CD8-positive, alpha-beta memory T cell (primary cell): ENCODE measurements at regions not wholly inside any gene's neighbourhood (a gene's known extent, or its start where the extent isn't known, plus 50 kb on each side); places are given as distances from the start of the nearest gene placed in this dataset.
"Not testable (repeated sequence)": the region's sequence is repeated elsewhere in the genome, so short reads cannot be mapped to it uniquely, and the experiment has no call there.

Experiments used
- CTCF ChIA-PET: fragments of 350-600 bp; sonication (Branson Sonifier 250); formaldehyde crosslinking; loops from one replicate; lab custom pipeline; 2021; ENCODE audit warnings: antibody characterized with exemption; lab: Charles Lee
- POLR2A ChIA-PET: fragments of 350-600 bp; sonication (Branson Sonifier 250); formaldehyde crosslinking; loops from one replicate; lab custom pipeline; 2021; ENCODE audit warnings: antibody characterized with exemption; lab: Charles Lee
- DNase-seq, 5 donors: peaks; one replicate each; pipeline versions ENCODE4 v3.0.0 to v3.0.0-alpha.2; 2020 to 2022; ENCODE audit warnings: mixed read lengths in 1 of 5
- H3K27ac ChIP-seq: one replicate; pipeline ENCODE4 v1.7.0; 2013; ENCODE audit warnings: low read depth, mild to moderate bottlenecking, low read length, moderate library complexity
- H3K27me3 ChIP-seq: 2 replicates; pipeline ENCODE4 v1.7.0; 2013; ENCODE audit warnings: low read length, mild to moderate bottlenecking; ENCODE audit not compliant: insufficient read depth, poor library complexity, severe bottlenecking
- H3K36me3 ChIP-seq: 2 replicates; pipeline ENCODE4 v1.7.0; 2013; ENCODE audit warnings: mild to moderate bottlenecking, low read length, moderate library complexity; ENCODE audit not compliant: insufficient read depth
- H3K4me1 ChIP-seq: 2 replicates; pipeline ENCODE4 v1.7.0; 2013; ENCODE audit warnings: mild to moderate bottlenecking, low read length, moderate library complexity; ENCODE audit not compliant: insufficient read depth
- H3K4me3 ChIP-seq: 2 replicates; pipeline ENCODE4 v1.7.0; 2013; ENCODE audit warnings: mild to moderate bottlenecking, low read length
- H3K9me3 ChIP-seq: 2 replicates; pipeline ENCODE4 v1.7.0; 2013; ENCODE audit warnings: mild to moderate bottlenecking, low read length
- H3K27ac Mint-ChIP-seq, 8 donors: one replicate each; pipeline ENCODE4 v1.8.0; 2020 to 2021; ENCODE audit warnings: mixed read lengths in 8 of 8, mild to moderate bottlenecking in 6 of 8, inconsistent platforms in 3 of 8, moderate library complexity in 3 of 8
- H3K27me3 Mint-ChIP-seq, 2 donors: one replicate each; pipeline ENCODE4 v1.8.0; 2020 to 2021; ENCODE audit warnings: mixed read lengths in 2 of 2, mild to moderate bottlenecking in 1 of 2, moderate library complexity in 1 of 2
- H3K36me3 Mint-ChIP-seq, 3 donors: one replicate each; pipeline ENCODE4 v1.8.0; 2020 to 2021; ENCODE audit warnings: mixed read lengths in 3 of 3, inconsistent platforms in 1 of 3, mild to moderate bottlenecking in 1 of 3
- H3K4me1 Mint-ChIP-seq, 3 donors: one replicate each; pipeline ENCODE4 v1.8.0; 2020 to 2021; ENCODE audit warnings: mixed read lengths in 3 of 3, inconsistent platforms in 1 of 3, mild to moderate bottlenecking in 1 of 3
- H3K4me3 Mint-ChIP-seq, 7 donors: one replicate each; pipeline ENCODE4 v1.8.0; 2020 to 2021; ENCODE audit warnings: mixed read lengths in 7 of 7, mild to moderate bottlenecking in 6 of 7, moderate library complexity in 4 of 7, inconsistent platforms in 2 of 7
- H3K9me3 Mint-ChIP-seq, 5 donors: one replicate each; pipeline ENCODE4 v1.8.0; 2020 to 2022; ENCODE audit warnings: mixed read lengths in 5 of 5, mild to moderate bottlenecking in 3 of 5, moderate library complexity in 2 of 5, inconsistent platforms in 1 of 5

- not testable (repeated sequence) for H3K4me3 Mint-ChIP-seq
Observed at GRCh38 chr14:40677206-40677605, 929.5 kb upstream of the LRFN5 start.

DNA sequence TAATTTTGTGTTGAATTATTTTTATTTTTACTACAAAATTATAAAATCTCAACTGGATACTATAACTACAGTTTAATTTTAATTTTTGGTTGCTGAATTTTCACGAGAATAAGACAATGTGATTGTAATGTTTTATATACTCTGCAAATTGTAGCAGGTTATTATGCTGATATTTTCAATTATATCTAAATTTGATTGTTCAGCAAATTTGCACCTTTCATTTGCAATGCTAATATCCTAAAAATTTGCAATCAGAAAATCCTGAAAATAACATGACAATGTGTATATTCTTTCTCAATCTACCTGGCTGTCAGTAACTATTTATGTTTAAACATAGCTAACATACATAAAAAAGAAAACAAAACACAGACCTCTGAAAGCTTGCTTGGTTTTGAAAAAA is 932.2 kb upstream of the LRFN5 start:
- no peaks in the 10 kb centered on the region for H3K27me3 ChIP-seq
- Mint-ChIP-seq H3K36me3 (no peaks in the 10 kb centered on the region), H3K27ac (no peak overlapping the region), H3K27me3 (no peaks in the 10 kb centered on the region), H3K4me3 (no peak overlapping the region), H3K4me1 (no peaks in the 10 kb centered on the region), H3K9me3 (peaks cover 0 to 30% (median 7%) of the 10 kb centered on the region in 5 donors)
- H3K27ac ChIP-seq, result no peak overlapping the region
- no peak overlapping the region for H3K4me3 ChIP-seq
- POLR2A ChIA-PET, result no interaction called here
- no peaks in the 10 kb centered on the region for H3K9me3 ChIP-seq
- DNase-seq, result no peak
- no peaks in the 10 kb centered on the region for H3K36me3 ChIP-seq
- no peaks in the 10 kb centered on the region for H3K4me1 ChIP-seq
- CTCF ChIA-PET, result no interaction called here

More at GRCh38 chr14:40677206-40677605, 929.5 kb upstream of the LRFN5 start:
- POLR2A ChIA-PET, DNase-seq, H3K27me3 ChIP-seq, H3K9me3 ChIP-seq, H3K4me1 ChIP-seq, H3K27ac ChIP-seq, H3K27ac Mint-ChIP-seq, H3K36me3 ChIP-seq, H3K4me1 Mint-ChIP-seq, H3K4me3 ChIP-seq, H3K36me3 Mint-ChIP-seq, CTCF ChIA-PET, H3K27me3 Mint-ChIP-seq: not testable (repeated sequence)
- peaks cover 2 to 45% (median 10%) of the 10 kb centered on the region in 5 donors for H3K9me3 Mint-ChIP-seq

- H3K9me3 ChIP-seq, result no peaks in the 10 kb centered on the region
- DNase-seq, result no peak
- H3K4me1 Mint-ChIP-seq, result no peaks in the 10 kb centered on the region
- no peak overlapping the region for H3K27ac ChIP-seq
- no peaks in the 10 kb centered on the region for H3K27me3 ChIP-seq
- peaks cover 0 to 7% (median 4%) of the 10 kb centered on the region in 5 donors for H3K9me3 Mint-ChIP-seq
- no peaks in the 10 kb centered on the region for H3K36me3 ChIP-seq
- H3K4me3 Mint-ChIP-seq, result no peak overlapping the region
- no peak overlapping the region for H3K27ac Mint-ChIP-seq
- H3K4me3 ChIP-seq, result no peak overlapping the region
- no peaks in the 10 kb centered on the region for H3K27me3 Mint-ChIP-seq
- H3K4me1 ChIP-seq, result no peaks in the 10 kb centered on the region
- no peaks in the 10 kb centered on the region for H3K36me3 Mint-ChIP-seq
- CTCF ChIA-PET, result no interaction called here
- POLR2A ChIA-PET, result no interaction called here
Observed at GRCh38 chr14:40656311-40656710, 950.4 kb upstream of the LRFN5 start.

- POLR2A ChIA-PET, result no interaction called here
- no peak overlapping the region for H3K27ac Mint-ChIP-seq
Observed at GRCh38 chr14:40652089-40652691, 954.5 kb upstream of the LRFN5 start.

GRCh38 chr14:40630471-40630870 is 976.2 kb upstream of the LRFN5 start:
- no peaks in the 10 kb centered on the region for H3K4me1 ChIP-seq
- H3K27ac Mint-ChIP-seq, result no peak overlapping the region
- H3K36me3 ChIP-seq, result no peaks in the 10 kb centered on the region
- peaks cover 3 to 7% (median 5%) of the 10 kb centered on the region in 5 donors for H3K9me3 Mint-ChIP-seq
- H3K27ac ChIP-seq, result no peak overlapping the region
- no peaks in the 10 kb centered on the region for H3K9me3 ChIP-seq
- no peak overlapping the region for H3K4me3 ChIP-seq
- DNase-seq, result no peak
- no peak overlapping the region for H3K4me3 Mint-ChIP-seq
- H3K4me1 Mint-ChIP-seq, result no peaks in the 10 kb centered on the region
- H3K36me3 Mint-ChIP-seq, result no peaks in the 10 kb centered on the region
- no peaks in the 10 kb centered on the region for H3K27me3 Mint-ChIP-seq
- ChIA-PET CTCF (no interaction called here), POLR2A (no interaction called here)
- no peaks in the 10 kb centered on the region for H3K27me3 ChIP-seq

More at GRCh38 chr14:40652089-40652691, 954.5 kb upstream of the LRFN5 start:
- Mint-ChIP-seq H3K4me1 (no peaks in the 10 kb centered on the region), H3K4me3 (no peak overlapping the region), H3K27me3 (no peaks in the 10 kb centered on the region), H3K36me3 (no peaks in the 10 kb centered on the region), H3K9me3 (peaks cover 0 to 7% (median 3%) of the 10 kb centered on the region in 5 donors)
- H3K36me3 ChIP-seq, result no peaks in the 10 kb centered on the region
- CTCF ChIA-PET, result no interaction called here
- H3K27ac ChIP-seq, result no peak overlapping the region
- no peaks in the 10 kb centered on the region for H3K4me1 ChIP-seq
- no peaks in the 10 kb centered on the region for H3K27me3 ChIP-seq
- H3K9me3 ChIP-seq, result no peaks in the 10 kb centered on the region
- DNase-seq, result no peak
- H3K4me3 ChIP-seq, result no peak overlapping the region

GRCh38 chr14:40629551-40630137 is 977.0 kb upstream of the LRFN5 start:
- H3K9me3 ChIP-seq, H3K4me1 Mint-ChIP-seq, DNase-seq, H3K27me3 ChIP-seq, H3K27me3 Mint-ChIP-seq, POLR2A ChIA-PET, H3K4me3 Mint-ChIP-seq, H3K36me3 Mint-ChIP-seq, H3K4me3 ChIP-seq, CTCF ChIA-PET, H3K4me1 ChIP-seq, H3K27ac Mint-ChIP-seq, H3K27ac ChIP-seq, H3K36me3 ChIP-seq, H3K9me3 Mint-ChIP-seq: not testable (repeated sequence)

DNA sequence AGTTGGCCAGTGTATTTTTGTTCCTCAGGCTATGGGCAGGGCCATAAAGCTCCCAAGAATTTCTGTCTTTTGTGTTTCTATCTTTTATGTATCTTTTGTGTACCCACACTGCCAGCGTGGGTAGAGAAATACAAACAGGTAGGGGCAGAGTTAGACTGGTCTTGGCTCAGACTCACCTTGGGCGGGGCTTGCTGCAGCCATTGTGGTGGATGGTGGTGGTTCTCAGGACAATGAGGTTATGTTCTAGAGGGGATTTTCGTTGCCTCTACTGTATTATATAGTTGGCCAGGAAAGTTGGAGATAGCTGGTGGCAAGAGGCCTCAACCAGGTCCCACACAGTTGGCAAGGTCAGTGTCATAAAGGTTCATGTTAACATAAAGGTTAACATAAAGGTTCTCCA is 977.5 kb upstream of the LRFN5 start:
- Histone ChIP-seq H3K4me3 (no peak overlapping the region), H3K36me3 (no peaks in the 10 kb centered on the region), H3K27ac (no peak overlapping the region), H3K9me3 (no peaks in the 10 kb centered on the region), H3K27me3 (no peaks in the 10 kb centered on the region), H3K4me1 (no peaks in the 10 kb centered on the region)
- Mint-ChIP-seq H3K9me3 (peaks cover 4 to 7% (median 7%) of the 10 kb centered on the region in 5 donors), H3K27ac (no peak overlapping the region), H3K27me3 (no peaks in the 10 kb centered on the region), H3K36me3 (no peaks in the 10 kb centered on the region), H3K4me1 (no peaks in the 10 kb centered on the region), H3K4me3 (no peak overlapping the region)
- ChIA-PET CTCF (no interaction called here), POLR2A (no interaction called here)
- DNase-seq, result no peak

- H3K27me3 ChIP-seq, result no peaks in the 10 kb centered on the region
- peaks cover 2 to 9% (median 6%) of the 10 kb centered on the region in 5 donors for H3K9me3 Mint-ChIP-seq
- H3K36me3 ChIP-seq, result no peaks in the 10 kb centered on the region
- H3K27ac Mint-ChIP-seq, result no peak overlapping the region
- POLR2A ChIA-PET, result no interaction called here
- no peak overlapping the region for H3K4me3 Mint-ChIP-seq
- H3K4me3 ChIP-seq, result no peak overlapping the region
- H3K36me3 Mint-ChIP-seq, result no peaks in the 10 kb centered on the region
- H3K4me1 ChIP-seq, result no peaks in the 10 kb centered on the region
- no peak overlapping the region for H3K27ac ChIP-seq
- H3K9me3 ChIP-seq, result no peaks in the 10 kb centered on the region
- no peaks in the 10 kb centered on the region for H3K27me3 Mint-ChIP-seq
- no peak for DNase-seq
- no peaks in the 10 kb centered on the region for H3K4me1 Mint-ChIP-seq
- CTCF ChIA-PET, result no interaction called here
Observed at GRCh38 chr14:40623643-40624042, 983.0 kb upstream of the LRFN5 start.
